H54 (cell line): ENCODE measurements at regions not wholly inside any gene's neighbourhood (a gene's known extent, or its start where the extent isn't known, plus 50 kb on each side); places are given as distances from the start of the nearest gene placed in this dataset.

Source experiments
- DNase-seq: peaks from one replicate; pipeline ENCODE4 v3.0.0; 2011; ENCODE audit warnings: low spot score, mixed read lengths; ENCODE audit not compliant: insufficient read length
- FAIRE-seq: peaks from 3 replicates; lab custom pipeline; 2011; peaks lifted over from hg19 to GRCh38; lab: Jason Lieb, UNC
- POLR2A ChIP-seq: IDR thresholded peaks from 2 replicates; pipeline ENCODE4 v1.6.1; 2011; ENCODE audit warnings: low read depth, mild to moderate bottlenecking, low read length

GRCh38 chr5:104299998-104300706, 737.6 kb upstream of the NUDT12 start:
- FAIRE-seq (no peak), DNase-seq (no peak)
- TF ChIP-seq POLR2A = no peak

DNA sequence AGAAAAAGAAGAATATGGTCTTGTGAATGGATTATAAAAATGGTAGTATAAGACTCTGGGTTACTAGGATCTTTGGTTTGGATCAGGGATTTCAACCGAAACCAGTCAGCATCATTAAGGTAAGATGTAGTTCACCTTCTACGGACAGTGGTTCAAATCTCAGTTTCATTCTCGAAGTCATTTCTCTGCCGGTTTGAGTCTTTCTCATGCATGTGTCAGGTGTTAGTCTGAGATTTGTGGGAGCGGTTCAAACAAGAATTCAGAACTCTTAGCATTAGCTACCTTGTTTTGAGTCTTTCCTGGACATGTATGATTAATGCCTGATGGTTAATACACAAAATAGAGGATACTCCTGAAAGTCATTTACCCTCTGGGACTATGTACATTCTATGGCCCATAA, 735.9 kb upstream of the NUDT12 start:
- DNase-seq (no peak), FAIRE-seq (no peak)
- no peak for TF ChIP-seq POLR2A

DNA sequence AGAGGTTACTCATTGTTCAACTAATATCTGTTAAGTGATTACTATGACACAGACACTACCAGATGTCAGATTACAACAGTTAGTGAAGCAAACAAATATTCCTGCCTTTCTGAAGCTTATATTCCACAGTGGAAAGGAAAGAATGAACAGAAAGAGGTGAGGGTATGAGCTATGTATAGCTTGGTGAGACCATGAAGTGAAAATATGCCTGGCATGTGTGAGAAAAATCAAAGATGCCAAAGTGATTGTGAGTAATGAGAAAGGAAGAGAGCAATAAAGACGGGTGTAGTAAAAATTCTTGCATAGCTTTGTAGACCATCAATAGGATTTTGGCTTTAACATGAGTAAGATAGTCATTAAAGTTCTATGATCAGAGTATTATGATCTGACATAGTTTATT, 734.5 kb upstream of the NUDT12 start:
- DNase-seq (no peak), FAIRE-seq (no peak)
- TF ChIP-seq POLR2A = no peak

GRCh38 chr5:104295991-104296390, 733.4 kb upstream of the NUDT12 start:
- FAIRE-seq (no peak), DNase-seq (no peak)
- TF ChIP-seq POLR2A = no peak

DNA sequence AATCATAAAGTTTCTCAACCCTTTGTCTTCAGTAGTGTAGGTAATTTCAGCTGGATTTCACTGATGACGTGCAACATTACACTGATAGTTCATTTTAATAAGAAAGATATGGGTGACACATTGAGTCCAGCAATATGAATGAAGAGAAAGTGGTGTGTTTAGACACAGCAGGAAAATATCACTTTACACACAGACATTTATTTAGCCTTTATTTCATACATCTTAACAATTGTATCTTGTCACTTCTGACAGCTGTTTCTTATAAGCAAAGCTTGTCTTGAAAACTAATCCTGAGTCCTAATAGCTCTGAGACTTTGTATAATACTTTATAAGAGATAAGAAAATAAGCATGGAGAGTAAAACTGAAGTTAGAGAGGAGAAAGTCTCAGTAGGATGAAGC, 720.5 kb upstream of the NUDT12 start:
- DNase-seq (no peak), FAIRE-seq (no peak)
- TF ChIP-seq POLR2A = no peak

- FAIRE-seq = no peak
- no peak for TF ChIP-seq POLR2A
- no peak for DNase-seq
Observed at GRCh38 chr5:104273725-104274124, 711.1 kb upstream of the NUDT12 start.

- FAIRE-seq (peak; percentile 61), DNase-seq (no peak)
- no peak for TF ChIP-seq POLR2A
Observed at GRCh38 chr5:104267320-104268015, 704.9 kb upstream of the NUDT12 start.

DNA sequence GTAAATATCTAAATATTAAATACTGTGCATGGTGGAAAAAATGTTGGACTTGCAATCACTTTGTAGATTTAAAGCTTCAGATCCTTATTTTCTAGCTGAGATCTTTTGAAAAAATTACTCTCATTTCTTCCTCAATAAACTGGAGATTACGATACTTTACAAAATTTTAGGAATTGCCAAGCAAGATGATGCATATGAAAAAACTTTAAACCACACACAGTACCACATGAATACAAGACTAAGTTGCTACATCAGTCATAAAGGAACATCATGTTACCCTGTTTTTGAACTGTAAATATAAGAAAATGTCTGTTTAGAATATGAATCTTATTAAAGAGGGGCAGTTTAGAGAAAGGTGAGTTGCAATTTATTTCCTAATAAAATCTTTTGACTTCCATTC, 703.6 kb upstream of the NUDT12 start:
- no peak for TF ChIP-seq POLR2A
- DNase-seq (no peak), FAIRE-seq (no peak)

- FAIRE-seq (no peak), DNase-seq (no peak)
- no peak for TF ChIP-seq POLR2A
Observed at GRCh38 chr5:104265531-104266140, 703.0 kb upstream of the NUDT12 start.

DNA sequence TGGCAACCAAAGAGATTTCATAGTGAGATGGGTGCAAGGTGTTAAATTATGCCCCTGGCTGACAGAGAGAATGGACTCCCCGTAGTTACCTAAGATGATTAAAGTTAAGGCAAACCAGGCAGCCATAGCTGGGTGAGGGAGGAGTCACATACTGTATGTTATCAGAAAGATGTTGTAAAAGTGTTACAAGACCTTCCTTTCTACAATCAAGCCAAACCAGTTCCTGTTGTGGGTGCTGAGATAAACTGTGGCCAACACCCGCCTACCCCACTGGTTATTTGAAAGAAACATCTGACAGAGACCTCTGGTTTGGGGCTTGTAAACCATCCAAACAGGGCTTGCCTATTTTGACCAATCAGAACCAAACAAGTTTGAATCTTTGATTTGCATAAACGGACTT, 684.7 kb upstream of the NUDT12 start:
- TF ChIP-seq POLR2A = no peak
- DNase-seq (no peak), FAIRE-seq (no peak)

DNA sequence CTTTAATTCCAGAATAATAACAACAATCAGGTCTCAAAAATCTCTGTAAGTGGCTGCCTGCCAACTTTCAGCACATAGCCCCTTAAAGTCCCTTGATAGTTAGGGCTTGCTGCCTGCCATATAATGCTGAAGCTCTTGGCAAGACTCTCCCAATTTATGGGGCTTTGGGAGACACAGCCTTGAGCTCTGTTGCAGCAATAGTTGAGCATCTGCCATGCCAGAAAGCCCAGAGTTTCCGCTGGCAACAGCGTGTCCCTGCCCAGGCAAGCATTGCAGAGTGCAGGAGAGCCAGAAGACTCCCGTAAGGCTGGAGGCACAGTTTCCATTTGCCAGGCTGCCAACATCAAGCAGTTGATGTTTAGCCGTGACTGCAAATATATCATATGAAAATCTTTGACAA, 678.5 kb upstream of the NUDT12 start:
- no peak for DNase-seq
- no peak for FAIRE-seq

DNA sequence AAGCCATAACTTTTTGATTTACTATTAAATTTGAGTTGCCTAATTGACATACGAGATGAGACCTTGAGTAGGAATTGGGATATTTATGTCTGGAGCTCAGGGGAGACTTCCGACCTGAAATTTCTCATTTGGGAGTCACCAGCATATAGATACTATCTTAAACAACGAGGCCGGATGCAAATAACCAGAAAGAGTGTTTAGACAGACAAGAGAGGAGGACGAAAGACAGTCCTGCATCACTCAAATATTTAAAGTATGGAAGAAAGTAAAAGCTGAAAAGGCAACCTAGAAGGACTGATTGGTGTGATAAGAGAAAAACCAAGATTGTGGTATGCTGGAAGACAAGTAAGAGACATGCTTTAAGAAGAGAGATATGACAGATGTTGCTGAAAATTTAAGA, 675.0 kb upstream of the NUDT12 start:
- DNase-seq (no peak), FAIRE-seq (no peak)
- no peak for TF ChIP-seq POLR2A

More for the DNA sequence above, 678.5 kb upstream of the NUDT12 start:
- TF ChIP-seq POLR2A = no peak

DNA sequence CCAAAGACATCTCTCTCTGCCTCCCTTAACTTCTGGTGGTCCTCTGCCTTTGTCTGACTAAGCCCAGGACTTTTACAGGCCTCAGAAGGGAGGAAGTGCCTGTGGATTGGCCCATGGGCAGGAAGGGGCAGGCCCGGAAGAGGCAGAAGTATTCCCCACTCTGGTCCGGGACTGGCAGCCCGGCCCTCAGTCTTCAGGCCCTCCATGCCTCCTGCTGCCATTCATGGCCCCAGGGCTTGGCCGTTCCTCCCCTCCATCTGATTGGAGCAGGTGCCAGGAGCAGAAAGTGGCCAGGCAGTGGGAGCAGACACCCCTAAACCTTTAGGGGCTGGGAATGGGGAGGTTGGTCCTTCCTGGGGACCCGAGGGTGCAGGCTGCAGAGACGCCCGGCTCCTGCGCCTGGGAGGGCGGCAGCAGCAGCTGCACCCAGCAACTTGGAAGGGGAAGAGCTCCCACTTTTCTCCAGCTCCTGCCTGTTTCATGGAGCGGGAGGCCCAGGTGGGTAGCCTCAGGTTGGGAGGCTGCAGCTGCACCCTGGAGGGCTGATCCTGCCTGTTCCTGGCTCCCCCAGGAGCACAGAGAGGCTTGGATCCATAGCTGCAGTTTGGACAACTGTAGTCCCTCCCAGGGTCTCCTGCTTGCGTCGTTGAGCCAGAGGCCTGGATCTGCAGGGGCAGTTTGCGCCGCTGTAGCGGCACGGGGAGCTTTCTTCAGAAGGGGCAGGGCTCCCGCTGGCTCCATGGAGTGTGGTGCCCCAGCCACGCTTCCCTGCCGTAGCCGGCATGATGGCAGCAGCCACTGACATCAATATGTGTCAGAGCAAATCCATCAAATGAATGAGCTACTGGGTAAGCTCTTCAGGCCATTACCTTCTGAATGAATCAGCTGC, 661.5 kb upstream of the NUDT12 start:
- DNase-seq (no peak), FAIRE-seq (no peak)
- TF ChIP-seq POLR2A = no peak

- no peak for DNase-seq
- TF ChIP-seq POLR2A = no peak
- no peak for FAIRE-seq
Observed at GRCh38 chr5:104218200-104218599, 655.6 kb upstream of the NUDT12 start.

DNA sequence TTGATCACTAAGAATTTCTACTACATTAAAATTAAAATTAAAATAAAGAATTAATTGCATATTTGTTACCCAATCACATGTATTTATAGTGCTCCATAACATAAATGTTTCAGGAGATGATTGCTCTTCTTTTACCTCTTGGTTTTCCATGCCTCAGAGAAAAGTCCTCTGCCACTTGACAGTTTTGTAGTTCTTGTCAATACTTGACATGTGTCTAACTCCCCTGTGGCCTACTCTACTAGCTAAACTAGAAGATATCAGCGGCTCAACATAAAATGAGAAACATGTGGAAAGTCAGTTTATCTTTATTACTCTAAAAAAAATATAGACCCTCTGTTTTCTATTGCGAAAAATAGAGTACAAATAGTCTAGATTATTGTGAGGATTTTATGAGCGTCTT, 650.6 kb upstream of the NUDT12 start:
- FAIRE-seq = no peak
- DNase-seq = no peak
- TF ChIP-seq POLR2A = no peak
